ENCODE measurements at regions not wholly inside any gene's neighbourhood (a gene's known extent, or its start where the extent isn't known, plus 50 kb on each side); places are given as distances from the start of the nearest gene placed in this dataset.

DNA sequence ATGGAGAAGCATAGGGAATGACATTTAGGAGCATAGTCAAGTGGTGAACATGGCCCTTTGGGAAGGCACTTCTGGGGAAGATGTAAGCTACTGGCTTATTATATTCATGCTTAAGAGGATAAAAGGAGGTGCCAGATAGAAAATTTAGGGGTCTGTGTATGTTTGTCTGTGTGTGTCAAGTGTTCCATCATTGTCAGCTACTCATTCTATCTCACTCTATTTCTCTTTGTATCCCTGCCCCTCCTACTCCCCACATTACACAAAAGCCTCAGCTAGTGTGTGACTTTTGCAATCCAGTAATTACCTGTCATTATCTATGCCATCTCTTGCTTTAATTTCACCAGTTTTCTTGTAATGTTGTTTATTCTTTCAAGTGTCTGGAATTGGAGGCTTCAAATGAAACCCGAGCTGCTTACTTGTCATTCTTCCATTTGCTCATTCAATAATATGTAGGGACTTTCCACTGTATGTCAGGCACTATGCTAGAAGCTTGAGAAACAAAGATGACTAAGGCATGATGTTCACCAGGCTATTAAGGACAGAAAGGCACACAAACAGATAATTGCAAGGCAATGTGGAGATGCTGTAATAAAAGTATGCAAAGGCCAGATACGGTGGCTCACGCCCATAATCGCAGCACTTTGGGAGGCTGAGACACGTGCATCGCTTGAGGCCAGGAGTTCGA, 229.8 kb upstream of the TEX13C start:
- H3K4me3 ChIP-seq, result no peak overlapping the region
- DNase-seq, result no peak
- no peaks in the 10 kb centered on the region for H3K27me3 ChIP-seq
- H3K27ac ChIP-seq, result no peak overlapping the region
- no peak for ATAC-seq
- H3K36me3 ChIP-seq, result no peaks in the 10 kb centered on the region
- TF ChIP-seq POLR2A (IDR thresholded peaks at IDR 0.05), result no peak
- TF ChIP-seq, protein P1, sequence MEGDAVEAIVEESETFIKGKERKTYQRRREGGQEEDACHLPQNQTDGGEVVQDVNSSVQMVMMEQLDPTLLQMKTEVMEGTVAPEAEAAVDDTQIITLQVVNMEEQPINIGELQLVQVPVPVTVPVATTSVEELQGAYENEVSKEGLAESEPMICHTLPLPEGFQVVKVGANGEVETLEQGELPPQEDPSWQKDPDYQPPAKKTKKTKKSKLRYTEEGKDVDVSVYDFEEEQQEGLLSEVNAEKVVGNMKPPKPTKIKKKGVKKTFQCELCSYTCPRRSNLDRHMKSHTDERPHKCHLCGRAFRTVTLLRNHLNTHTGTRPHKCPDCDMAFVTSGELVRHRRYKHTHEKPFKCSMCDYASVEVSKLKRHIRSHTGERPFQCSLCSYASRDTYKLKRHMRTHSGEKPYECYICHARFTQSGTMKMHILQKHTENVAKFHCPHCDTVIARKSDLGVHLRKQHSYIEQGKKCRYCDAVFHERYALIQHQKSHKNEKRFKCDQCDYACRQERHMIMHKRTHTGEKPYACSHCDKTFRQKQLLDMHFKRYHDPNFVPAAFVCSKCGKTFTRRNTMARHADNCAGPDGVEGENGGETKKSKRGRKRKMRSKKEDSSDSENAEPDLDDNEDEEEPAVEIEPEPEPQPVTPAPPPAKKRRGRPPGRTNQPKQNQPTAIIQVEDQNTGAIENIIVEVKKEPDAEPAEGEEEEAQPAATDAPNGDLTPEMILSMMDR (IDR thresholded peaks at IDR 0.05), result no peak
- H3K4me1 ChIP-seq, result no peaks in the 10 kb centered on the region
- no peaks in the 10 kb centered on the region for H3K9me3 ChIP-seq
- WGBS (ENCODE audit: insufficient coverage, low coverage, low lambda C conversion rate, missing lambda C conversion rate), result 68% methylated on average over 3 of the region's 7 CpGs
- intact Hi-C loops (cut with DNase I), result no loop called here

DNA sequence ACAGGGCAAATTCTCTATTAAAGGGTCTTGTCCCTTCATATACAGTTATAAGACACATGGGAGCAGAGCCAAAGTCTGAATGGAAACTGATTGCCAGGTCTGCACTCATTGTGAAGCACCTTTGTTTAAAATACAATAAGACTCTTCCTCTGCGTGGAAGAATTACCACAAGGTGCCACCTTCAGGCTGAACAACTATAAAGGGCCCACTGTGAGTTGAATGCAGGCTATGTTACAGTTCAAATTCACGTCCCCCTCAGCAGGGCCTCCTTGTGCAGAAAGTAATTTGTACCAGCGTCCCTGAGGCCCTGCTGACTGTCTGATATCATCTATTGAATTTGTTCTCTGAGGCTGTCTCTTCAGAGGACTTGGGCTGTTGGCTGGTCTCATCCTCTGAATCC, 225.8 kb upstream of the TEX13C start:
- Histone ChIP-seq H3K36me3 (no peaks in the 10 kb centered on the region), H3K4me3 (no peak overlapping the region), H3K9me3 (no peaks in the 10 kb centered on the region), H3K4me1 (no peaks in the 10 kb centered on the region), H3K27ac (no peak overlapping the region), H3K27me3 (no peaks in the 10 kb centered on the region)
- intact Hi-C loops (cut with DNase I), result no loop called here
- DNase-seq (no peak), ATAC-seq (no peak)
- WGBS (ENCODE audit: insufficient coverage, low coverage, low lambda C conversion rate, missing lambda C conversion rate), result 0% methylated on average over 1 of the region's 3 CpGs
- TF ChIP-seq, protein P1 (IDR thresholded peaks at IDR 0.05), result no peak
- no peak for TF ChIP-seq POLR2A (IDR thresholded peaks at IDR 0.05)

DNA sequence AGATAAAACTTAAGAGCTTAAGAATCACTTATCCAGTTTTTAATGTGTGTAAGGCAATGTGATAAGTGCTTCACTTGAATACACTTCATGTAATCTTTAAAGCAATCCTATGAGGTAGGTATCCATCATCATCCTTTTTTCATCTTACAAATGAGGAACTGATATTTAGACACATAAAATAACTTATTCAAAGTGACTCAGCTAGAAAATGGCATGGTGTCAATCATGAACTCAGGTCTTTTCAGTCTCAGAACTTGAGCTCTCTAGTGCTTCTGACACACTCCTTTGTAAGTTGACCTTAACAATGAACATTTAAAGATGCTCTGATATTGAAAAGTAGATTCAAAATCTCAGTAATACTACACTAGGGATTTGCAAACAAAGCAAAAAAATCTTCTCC, 224.8 kb upstream of the TEX13C start:
- no peaks in the 10 kb centered on the region for H3K9me3 ChIP-seq
- no peaks in the 10 kb centered on the region for H3K4me1 ChIP-seq
- no peaks in the 10 kb centered on the region for H3K27me3 ChIP-seq
- ATAC-seq, result no peak
- no peaks in the 10 kb centered on the region for H3K36me3 ChIP-seq
- H3K27ac ChIP-seq, result no peak overlapping the region
- intact Hi-C loops (cut with DNase I), result no loop called here
- TF ChIP-seq, protein P1 (IDR thresholded peaks at IDR 0.05), result no peak
- TF ChIP-seq POLR2A (IDR thresholded peaks at IDR 0.05), result no peak
- H3K4me3 ChIP-seq, result no peak overlapping the region
- no peak for DNase-seq

DNA sequence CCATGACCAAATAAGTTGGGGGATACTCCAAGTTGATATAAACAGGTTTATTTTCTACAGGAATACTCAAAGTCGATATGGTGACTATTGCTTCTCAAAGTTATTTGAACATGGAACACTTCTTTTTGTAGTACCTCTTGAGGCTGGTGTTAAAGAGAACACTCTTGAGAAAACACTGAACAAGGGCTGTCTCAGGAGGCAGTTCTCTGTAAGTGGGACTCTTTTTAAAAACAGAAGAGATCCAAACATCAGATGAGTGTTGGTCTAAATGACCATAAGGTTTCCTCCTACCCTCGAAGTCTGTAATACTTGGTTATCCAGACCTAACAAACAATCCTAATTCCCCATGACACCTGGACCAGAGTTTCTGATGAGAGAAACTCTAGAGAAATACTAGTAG, 223.2 kb upstream of the TEX13C start:
- Histone ChIP-seq H3K36me3 (no peaks in the 10 kb centered on the region), H3K9me3 (no peaks in the 10 kb centered on the region), H3K4me3 (no peak overlapping the region), H3K27me3 (no peaks in the 10 kb centered on the region), H3K4me1 (no peaks in the 10 kb centered on the region), H3K27ac (no peak overlapping the region)
- TF ChIP-seq, protein P1 (IDR thresholded peaks at IDR 0.05), result no peak
- TF ChIP-seq POLR2A (IDR thresholded peaks at IDR 0.05), result no peak
- WGBS (ENCODE audit: insufficient coverage, low coverage, low lambda C conversion rate, missing lambda C conversion rate), result 30% methylated on average over 2 of the region's 2 CpGs
- intact Hi-C loops (cut with DNase I), result no loop called here
- DNase-seq (no peak), ATAC-seq (no peak)

DNA sequence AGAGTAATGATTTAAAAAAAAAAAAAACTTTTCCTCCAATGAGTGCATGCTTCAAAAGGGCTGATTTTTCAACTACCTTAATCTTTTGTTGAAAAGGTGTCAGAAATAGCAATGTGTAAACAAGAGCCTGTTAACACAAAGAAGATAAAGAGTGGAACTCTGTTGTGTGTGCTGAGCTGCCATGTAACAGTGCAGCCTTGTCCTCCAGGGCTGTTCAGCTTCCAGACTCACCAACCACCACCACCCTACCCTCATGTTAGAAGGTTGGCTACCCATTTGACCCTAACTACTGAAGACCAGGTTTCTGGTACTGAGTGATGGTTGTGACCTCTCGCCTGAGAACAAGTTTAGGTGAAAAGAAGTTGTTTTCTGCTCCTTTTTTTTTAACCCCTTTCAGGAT, 222.8 kb upstream of the TEX13C start:
- intact Hi-C loops (cut with DNase I), result no loop called here
- no peak for DNase-seq
- Histone ChIP-seq H3K4me1 (no peaks in the 10 kb centered on the region), H3K27ac (no peak overlapping the region), H3K9me3 (no peaks in the 10 kb centered on the region), H3K27me3 (no peaks in the 10 kb centered on the region), H3K36me3 (no peaks in the 10 kb centered on the region), H3K4me3 (no peak overlapping the region)
- TF ChIP-seq, protein P1 (IDR thresholded peaks at IDR 0.05), result no peak
- no peak for TF ChIP-seq POLR2A (IDR thresholded peaks at IDR 0.05)
- ATAC-seq, result no peak
- WGBS (ENCODE audit: insufficient coverage, low coverage, low lambda C conversion rate, missing lambda C conversion rate), result 23% methylated on average over 1 of the region's 1 CpG

All from right lobe of liver (tissue), 6 donors.